Astrocyte (in vitro differentiated cells and primary cell): ENCODE measurements at regions not wholly inside any gene's neighbourhood (a gene's known extent, or its start where the extent isn't known, plus 50 kb on each side); places are given as distances from the start of the nearest gene placed in this dataset.
"Not testable (repeated sequence)": the region's sequence is repeated elsewhere in the genome, so short reads cannot be mapped to it uniquely, and the experiment has no call there.

Experiments used
- DNase-seq: peaks from one replicate; pipeline ENCODE4 v3.0.0-alpha.2; 2010; ENCODE audit warnings: low read depth
- FAIRE-seq: peaks from 2 replicates; lab custom pipeline; 2011; peaks lifted over from hg19 to GRCh38; lab: Jason Lieb, UNC
- H2AFZ ChIP-seq: 2 replicates; pipeline ENCODE4 v1.6.0; 2012; ENCODE audit warnings: low read depth, low read length, inconsistent platforms
- H3K27ac ChIP-seq: 2 replicates; pipeline ENCODE4 v1.5.1; 2011; ENCODE audit warnings: low read depth, low read length, inconsistent platforms
- H3K27me3 ChIP-seq: 2 replicates; pipeline ENCODE4 v1.6.0; 2011; ENCODE audit warnings: low read length, inconsistent platforms; ENCODE audit not compliant: insufficient read depth
- H3K36me3 ChIP-seq: 2 replicates; pipeline ENCODE4 v1.5.1; 2011; ENCODE audit warnings: low read length, inconsistent platforms; ENCODE audit not compliant: insufficient read depth
- H3K4me1 ChIP-seq: 2 replicates; pipeline ENCODE4 v1.5.1; 2011; ENCODE audit warnings: low read length, inconsistent platforms; ENCODE audit not compliant: insufficient read depth
- H3K4me2 ChIP-seq: 2 replicates; pipeline ENCODE4 v1.6.0; 2012; ENCODE audit warnings: low read length, inconsistent platforms
- H3K4me3 ChIP-seq: 2 replicates; pipeline ENCODE4 v1.5.1; 2011; ENCODE audit warnings: low read depth, mild to moderate bottlenecking, low read length, inconsistent platforms; ENCODE audit not compliant: insufficient read depth
- H3K79me2 ChIP-seq: 2 replicates; pipeline ENCODE4 v1.6.0; 2012; ENCODE audit warnings: mild to moderate bottlenecking, low read length, inconsistent platforms; ENCODE audit not compliant: insufficient read depth
- H3K9ac ChIP-seq: 2 replicates; pipeline ENCODE4 v1.6.0; 2012; ENCODE audit warnings: mild to moderate bottlenecking, low read length, inconsistent platforms
- H3K9me3 ChIP-seq: 2 replicates; pipeline ENCODE4 v1.5.1; 2012; ENCODE audit warnings: low read depth, mild to moderate bottlenecking, low read length, inconsistent platforms; ENCODE audit not compliant: insufficient read depth
- H4K20me1 ChIP-seq: 2 replicates; pipeline ENCODE4 v1.6.0; 2012; ENCODE audit warnings: low read length, inconsistent platforms; ENCODE audit not compliant: insufficient read depth
- H3K27ac Mint-ChIP-seq: one replicate; pipeline ENCODE4 v1.8.0; 2021; ENCODE audit warnings: mild to moderate bottlenecking, mixed read lengths; ENCODE audit not compliant: unreplicated experiment
- H3K27me3 Mint-ChIP-seq: one replicate; pipeline ENCODE4 v1.8.0; 2021; ENCODE audit warnings: low read depth, mixed read lengths; ENCODE audit not compliant: unreplicated experiment
- H3K36me3 Mint-ChIP-seq: one replicate; pipeline ENCODE4 v1.8.0; 2021; ENCODE audit warnings: low read depth, mixed read lengths; ENCODE audit not compliant: unreplicated experiment
- H3K4me1 Mint-ChIP-seq: one replicate; pipeline ENCODE4 v1.8.0; 2021; ENCODE audit warnings: low read depth, mixed read lengths; ENCODE audit not compliant: unreplicated experiment
- H3K4me3 Mint-ChIP-seq: one replicate; pipeline ENCODE4 v1.8.0; 2021; ENCODE audit warnings: mild to moderate bottlenecking, moderate library complexity, mixed read lengths; ENCODE audit not compliant: unreplicated experiment
- H3K9me3 Mint-ChIP-seq: one replicate; pipeline ENCODE4 v1.8.0; 2021; ENCODE audit warnings: mild to moderate bottlenecking, mixed read lengths; ENCODE audit not compliant: unreplicated experiment

GRCh38 chr2:111315188-111315917 is 194.6 kb downstream of the BCL2L11 start:
- H4K20me1 ChIP-seq, H3K36me3 Mint-ChIP-seq, H3K27me3 Mint-ChIP-seq, H3K27ac Mint-ChIP-seq, H3K9me3 Mint-ChIP-seq, H3K4me1 ChIP-seq, H3K27me3 ChIP-seq, H3K79me2 ChIP-seq, DNase-seq, H3K9ac ChIP-seq, H3K4me3 ChIP-seq, H3K36me3 ChIP-seq, H3K4me1 Mint-ChIP-seq, H2AFZ ChIP-seq, H3K9me3 ChIP-seq, H3K4me2 ChIP-seq, H3K4me3 Mint-ChIP-seq: not testable (repeated sequence)
- peak overlapping the region; percentile 47 for H3K27ac ChIP-seq
- FAIRE-seq, result peak; percentile 58

- not testable (repeated sequence) for H3K27ac Mint-ChIP-seq, H3K36me3 ChIP-seq, H3K36me3 Mint-ChIP-seq, H3K9ac ChIP-seq, H3K27ac ChIP-seq, H4K20me1 ChIP-seq, H3K27me3 ChIP-seq, H3K4me2 ChIP-seq, H2AFZ ChIP-seq, H3K79me2 ChIP-seq, H3K4me3 ChIP-seq, H3K4me3 Mint-ChIP-seq, H3K9me3 Mint-ChIP-seq, H3K27me3 Mint-ChIP-seq, H3K9me3 ChIP-seq, H3K4me1 Mint-ChIP-seq, DNase-seq, H3K4me1 ChIP-seq, FAIRE-seq
These were observed 195.6 kb downstream of the BCL2L11 start for GRCh38 chr2:111316221-111316741.

- not testable (repeated sequence) for H3K27me3 Mint-ChIP-seq, H3K9me3 ChIP-seq, DNase-seq, H4K20me1 ChIP-seq, H2AFZ ChIP-seq, H3K4me1 Mint-ChIP-seq, H3K27ac Mint-ChIP-seq, H3K4me3 Mint-ChIP-seq, FAIRE-seq, H3K9ac ChIP-seq, H3K9me3 Mint-ChIP-seq, H3K4me2 ChIP-seq, H3K36me3 Mint-ChIP-seq, H3K4me1 ChIP-seq, H3K36me3 ChIP-seq, H3K27me3 ChIP-seq, H3K79me2 ChIP-seq, H3K27ac ChIP-seq, H3K4me3 ChIP-seq
These were observed 196.3 kb downstream of the BCL2L11 start for GRCh38 chr2:111316881-111317549.

- FAIRE-seq, H3K27me3 ChIP-seq, H3K79me2 ChIP-seq, H3K9me3 ChIP-seq, H3K9me3 Mint-ChIP-seq, H3K36me3 Mint-ChIP-seq, H3K27ac ChIP-seq, H3K4me1 Mint-ChIP-seq, H3K27ac Mint-ChIP-seq, DNase-seq, H2AFZ ChIP-seq, H3K4me1 ChIP-seq, H3K4me3 Mint-ChIP-seq, H3K27me3 Mint-ChIP-seq, H4K20me1 ChIP-seq, H3K4me3 ChIP-seq, H3K4me2 ChIP-seq, H3K36me3 ChIP-seq, H3K9ac ChIP-seq: not testable (repeated sequence)
These were observed 198.8 kb downstream of the BCL2L11 start for GRCh38 chr2:111319552-111319951.

- H3K9me3 ChIP-seq, H3K36me3 ChIP-seq, H2AFZ ChIP-seq, H3K9ac ChIP-seq, DNase-seq, H3K4me2 ChIP-seq, H3K27ac ChIP-seq, H3K27me3 Mint-ChIP-seq, H3K79me2 ChIP-seq, H3K27ac Mint-ChIP-seq, FAIRE-seq, H3K4me1 Mint-ChIP-seq, H4K20me1 ChIP-seq, H3K4me1 ChIP-seq, H3K9me3 Mint-ChIP-seq, H3K36me3 Mint-ChIP-seq, H3K27me3 ChIP-seq, H3K4me3 Mint-ChIP-seq, H3K4me3 ChIP-seq: not testable (repeated sequence)
These were observed 199.6 kb downstream of the BCL2L11 start for GRCh38 chr2:111320264-111320663.

- H3K36me3 Mint-ChIP-seq, H3K27ac ChIP-seq, H3K4me3 Mint-ChIP-seq, H3K4me1 ChIP-seq, H3K79me2 ChIP-seq, H4K20me1 ChIP-seq, H3K4me1 Mint-ChIP-seq, H3K27me3 Mint-ChIP-seq, H3K4me2 ChIP-seq, H3K9me3 Mint-ChIP-seq, H2AFZ ChIP-seq, H3K36me3 ChIP-seq, H3K27ac Mint-ChIP-seq, H3K4me3 ChIP-seq, H3K9me3 ChIP-seq, H3K27me3 ChIP-seq, H3K9ac ChIP-seq: not testable (repeated sequence)
- FAIRE-seq (peak; percentile 29), DNase-seq (peak; percentile 85)
These were observed 200.3 kb downstream of the BCL2L11 start for GRCh38 chr2:111320965-111321364.
